Liver (tissue), 8 donors: ENCODE measurements at regions not wholly inside any gene's neighbourhood (a gene's known extent, or its start where the extent isn't known, plus 50 kb on each side); places are given as distances from the start of the nearest gene placed in this dataset.

Source experiments
- DNase-seq: peaks from one replicate; pipeline ENCODE4 v3.0.0-alpha.2; 2017; ENCODE audit warnings: low spot score
- H3K27ac ChIP-seq, 2 donors: one replicate each; pipeline ENCODE4 v1.7.0; 2013; ENCODE audit warnings: inconsistent platforms in 2 of 2, low read length in 2 of 2, control low read depth in 1 of 2, low read depth in 1 of 2, mild to moderate bottlenecking in 1 of 2
- H3K27me3 ChIP-seq, 4 donors: one replicate each; pipeline versions ENCODE4 v1.6.1 to v1.7.0; 2013; ENCODE audit warnings: low read length in 3 of 4, inconsistent platforms in 1 of 4, mild to moderate bottlenecking in 1 of 4, moderate library complexity in 1 of 4; ENCODE audit not compliant: control insufficient read depth in 4 of 4, insufficient read depth in 4 of 4
- H3K36me3 ChIP-seq, 4 donors: one replicate each; pipeline versions ENCODE4 v1.6.1 to v1.7.0; 2013; ENCODE audit warnings: low read length in 3 of 4, mild to moderate bottlenecking in 3 of 4, low read depth in 1 of 4, moderate library complexity in 1 of 4; ENCODE audit not compliant: control insufficient read depth in 4 of 4, insufficient read depth in 3 of 4
- H3K4me1 ChIP-seq, 4 donors: one replicate each; pipeline versions ENCODE4 v1.6.1 to v1.7.0; 2013; ENCODE audit warnings: low read length in 3 of 4, mild to moderate bottlenecking in 3 of 4, moderate library complexity in 1 of 4; ENCODE audit not compliant: control insufficient read depth in 4 of 4, insufficient read depth in 4 of 4
- H3K4me3 ChIP-seq, 3 donors: one replicate each; pipeline versions ENCODE4 v1.6.1 to v1.7.0; 2013; ENCODE audit warnings: low read length in 3 of 3, control low read depth in 1 of 3, low read depth in 1 of 3, mild to moderate bottlenecking in 1 of 3
- H3K9ac ChIP-seq, 2 donors: one replicate each; pipeline ENCODE4 v1.7.0; 2013; ENCODE audit warnings: low read length in 2 of 2, mild to moderate bottlenecking in 2 of 2, moderate library complexity in 2 of 2, control low read depth in 1 of 2, low read depth in 1 of 2
- H3K9me3 ChIP-seq, 4 donors: one replicate each; pipeline versions ENCODE4 v1.6.1 to v1.7.0; 2013; ENCODE audit warnings: low read length in 3 of 4; ENCODE audit not compliant: control insufficient read depth in 4 of 4
- EGR1 ChIP-seq, 2 donors: IDR thresholded peaks; 2 replicates each; pipeline ENCODE4 v1.6.1; 2016 to 2018; ENCODE audit warnings: antibody characterized with exemption in 2 of 2, low read depth in 2 of 2
- FOXA1 ChIP-seq: IDR thresholded peaks from 2 replicates; pipeline ENCODE4 v1.6.1; 2016; ENCODE audit warnings: antibody characterized with exemption
- FOXA2 ChIP-seq: IDR thresholded peaks from 2 replicates; pipeline ENCODE4 v1.6.1; 2016; ENCODE audit warnings: antibody characterized with exemption
- GABPA ChIP-seq, 2 donors: IDR thresholded peaks in 1 of 2; conservative IDR thresholded peaks in 1 of 2; 2 replicates each; pipeline ENCODE4 v1.6.1; 2016; ENCODE audit warnings: antibody characterized with exemption in 2 of 2, mild to moderate bottlenecking in 1 of 2, moderate library complexity in 1 of 2
- HNF4A ChIP-seq, 2 donors: conservative IDR thresholded peaks; 2 replicates each; pipeline ENCODE4 v1.6.1; 2016; ENCODE audit warnings: antibody characterized with exemption in 2 of 2, mild to moderate bottlenecking in 2 of 2
- HNF4G ChIP-seq: IDR thresholded peaks from 2 replicates; pipeline ENCODE4 v1.6.1; 2016; ENCODE audit warnings: antibody characterized with exemption
- JUND ChIP-seq, 2 donors: IDR thresholded peaks; 2 replicates each; pipeline ENCODE4 v1.6.1; 2016; ENCODE audit warnings: antibody characterized with exemption in 2 of 2
- NR2F2 ChIP-seq: IDR thresholded peaks from 2 replicates; pipeline ENCODE4 v1.6.1; 2016; ENCODE audit warnings: antibody characterized with exemption
- RAD21 ChIP-seq, 2 donors: IDR thresholded peaks; 2 replicates each; pipeline ENCODE4 v1.6.1; 2016; ENCODE audit warnings: antibody characterized with exemption in 2 of 2, mild to moderate bottlenecking in 2 of 2
- RXRA ChIP-seq, 2 donors: IDR thresholded peaks; 2 replicates each; pipeline ENCODE4 v1.6.1; 2017 to 2018; ENCODE audit warnings: antibody characterized with exemption in 2 of 2, mild to moderate bottlenecking in 1 of 2
- SP1 ChIP-seq: IDR thresholded peaks from 2 replicates; pipeline ENCODE4 v1.6.1; 2018; ENCODE audit warnings: antibody characterized with exemption, mild to moderate bottlenecking
- TAF1 ChIP-seq: conservative IDR thresholded peaks from 2 replicates; pipeline ENCODE4 v1.6.1; 2016; ENCODE audit warnings: antibody characterized with exemption, mild to moderate bottlenecking
- YY1 ChIP-seq: IDR thresholded peaks from 2 replicates; pipeline ENCODE4 v1.6.1; 2016; ENCODE audit warnings: antibody characterized with exemption, mild to moderate bottlenecking
- ZBTB33 ChIP-seq: IDR thresholded peaks from 2 replicates; pipeline ENCODE4 v1.6.1; 2016; ENCODE audit warnings: antibody characterized with exemption
- WGBS: extraction: QIAGEN DNeasy Blood & Tissue Kit; methylation state at CpG from one replicate; pipeline ENCODE4 v1.1.7; 2013; 5-methylcytosine and 5-hydroxymethylcytosine counted together
- TF ChIP-seq, protein P1 (sequence below): IDR thresholded peaks from 2 replicates; pipeline ENCODE4 v1.6.1; 2016; ENCODE audit warnings: antibody characterized with exemption
- TF ChIP-seq, protein P2 (sequence below): IDR thresholded peaks from 2 replicates; pipeline ENCODE4 v1.6.1; 2016; ENCODE audit warnings: antibody characterized with exemption, mild to moderate bottlenecking
- TF ChIP-seq, protein P3 (sequence below): fragments of 150-350 bp; IDR thresholded peaks from 2 replicates; pipeline ENCODE4 v1.5.1; 2017; ENCODE audit warnings: improper control_type of control experiment, low read depth, low read length; ENCODE audit not compliant: missing input control
- TF ChIP-seq, protein P4 (sequence below): IDR thresholded peaks from 2 replicates; pipeline ENCODE4 v1.6.1; 2016; ENCODE audit warnings: antibody characterized with exemption
- donor health status: healthy.
- donor health status: healthy.
- donor health status: healthy.
- donor health status: healthy.
- donor health status: healthy.

GRCh38 chr9:99601571-99602111, 220.0 kb upstream of the NR4A3 start:
- Histone ChIP-seq H3K9ac (no peak overlapping the region), H3K27ac (no peak overlapping the region), H3K36me3 (no peaks in the 10 kb centered on the region), H3K9me3 (no peaks in the 10 kb centered on the region), H3K4me3 (no peak overlapping the region), H3K27me3 (no peaks in the 10 kb centered on the region), H3K4me1 (no peaks in the 10 kb centered on the region)
- no peak for DNase-seq
- WGBS = 55% methylated on average over 6 of the region's 6 CpGs
- TF ChIP-seq RAD21 (IDR thresholded peaks at IDR 0.05) (no peak), NR2F2 (no peak), HNF4G (no peak), YY1 (no peak), TAF1 (no peak), FOXA2 (no peak), GABPA (IDR thresholded peaks at IDR 0.05 in 1 of 2, conservative IDR thresholded peaks at IDR 0.05 in 1 of 2) (no peak), JUND (IDR thresholded peaks at IDR 0.05) (no peak), HNF4A (conservative IDR thresholded peaks at IDR 0.05) (no peak), RXRA (IDR thresholded peaks at IDR 0.05) (no peak), FOXA1 (no peak), SP1 (no peak), EGR1 (IDR thresholded peaks at IDR 0.05; ENCODE audit: low read depth in 2 of 2) (no peak), ZBTB33 (no peak)
- TF ChIP-seq, protein P1, sequence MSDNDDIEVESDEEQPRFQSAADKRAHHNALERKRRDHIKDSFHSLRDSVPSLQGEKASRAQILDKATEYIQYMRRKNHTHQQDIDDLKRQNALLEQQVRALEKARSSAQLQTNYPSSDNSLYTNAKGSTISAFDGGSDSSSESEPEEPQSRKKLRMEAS = no peak
- TF ChIP-seq, protein P2, sequence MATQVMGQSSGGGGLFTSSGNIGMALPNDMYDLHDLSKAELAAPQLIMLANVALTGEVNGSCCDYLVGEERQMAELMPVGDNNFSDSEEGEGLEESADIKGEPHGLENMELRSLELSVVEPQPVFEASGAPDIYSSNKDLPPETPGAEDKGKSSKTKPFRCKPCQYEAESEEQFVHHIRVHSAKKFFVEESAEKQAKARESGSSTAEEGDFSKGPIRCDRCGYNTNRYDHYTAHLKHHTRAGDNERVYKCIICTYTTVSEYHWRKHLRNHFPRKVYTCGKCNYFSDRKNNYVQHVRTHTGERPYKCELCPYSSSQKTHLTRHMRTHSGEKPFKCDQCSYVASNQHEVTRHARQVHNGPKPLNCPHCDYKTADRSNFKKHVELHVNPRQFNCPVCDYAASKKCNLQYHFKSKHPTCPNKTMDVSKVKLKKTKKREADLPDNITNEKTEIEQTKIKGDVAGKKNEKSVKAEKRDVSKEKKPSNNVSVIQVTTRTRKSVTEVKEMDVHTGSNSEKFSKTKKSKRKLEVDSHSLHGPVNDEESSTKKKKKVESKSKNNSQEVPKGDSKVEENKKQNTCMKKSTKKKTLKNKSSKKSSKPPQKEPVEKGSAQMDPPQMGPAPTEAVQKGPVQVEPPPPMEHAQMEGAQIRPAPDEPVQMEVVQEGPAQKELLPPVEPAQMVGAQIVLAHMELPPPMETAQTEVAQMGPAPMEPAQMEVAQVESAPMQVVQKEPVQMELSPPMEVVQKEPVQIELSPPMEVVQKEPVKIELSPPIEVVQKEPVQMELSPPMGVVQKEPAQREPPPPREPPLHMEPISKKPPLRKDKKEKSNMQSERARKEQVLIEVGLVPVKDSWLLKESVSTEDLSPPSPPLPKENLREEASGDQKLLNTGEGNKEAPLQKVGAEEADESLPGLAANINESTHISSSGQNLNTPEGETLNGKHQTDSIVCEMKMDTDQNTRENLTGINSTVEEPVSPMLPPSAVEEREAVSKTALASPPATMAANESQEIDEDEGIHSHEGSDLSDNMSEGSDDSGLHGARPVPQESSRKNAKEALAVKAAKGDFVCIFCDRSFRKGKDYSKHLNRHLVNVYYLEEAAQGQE = no peak
- TF ChIP-seq, protein P3, sequence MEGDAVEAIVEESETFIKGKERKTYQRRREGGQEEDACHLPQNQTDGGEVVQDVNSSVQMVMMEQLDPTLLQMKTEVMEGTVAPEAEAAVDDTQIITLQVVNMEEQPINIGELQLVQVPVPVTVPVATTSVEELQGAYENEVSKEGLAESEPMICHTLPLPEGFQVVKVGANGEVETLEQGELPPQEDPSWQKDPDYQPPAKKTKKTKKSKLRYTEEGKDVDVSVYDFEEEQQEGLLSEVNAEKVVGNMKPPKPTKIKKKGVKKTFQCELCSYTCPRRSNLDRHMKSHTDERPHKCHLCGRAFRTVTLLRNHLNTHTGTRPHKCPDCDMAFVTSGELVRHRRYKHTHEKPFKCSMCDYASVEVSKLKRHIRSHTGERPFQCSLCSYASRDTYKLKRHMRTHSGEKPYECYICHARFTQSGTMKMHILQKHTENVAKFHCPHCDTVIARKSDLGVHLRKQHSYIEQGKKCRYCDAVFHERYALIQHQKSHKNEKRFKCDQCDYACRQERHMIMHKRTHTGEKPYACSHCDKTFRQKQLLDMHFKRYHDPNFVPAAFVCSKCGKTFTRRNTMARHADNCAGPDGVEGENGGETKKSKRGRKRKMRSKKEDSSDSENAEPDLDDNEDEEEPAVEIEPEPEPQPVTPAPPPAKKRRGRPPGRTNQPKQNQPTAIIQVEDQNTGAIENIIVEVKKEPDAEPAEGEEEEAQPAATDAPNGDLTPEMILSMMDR = no peak
- TF ChIP-seq, protein P4, sequence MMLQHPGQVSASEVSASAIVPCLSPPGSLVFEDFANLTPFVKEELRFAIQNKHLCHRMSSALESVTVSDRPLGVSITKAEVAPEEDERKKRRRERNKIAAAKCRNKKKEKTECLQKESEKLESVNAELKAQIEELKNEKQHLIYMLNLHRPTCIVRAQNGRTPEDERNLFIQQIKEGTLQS = no peak
